ENCODE measurements at regions not wholly inside any gene's neighbourhood (a gene's known extent, or its start where the extent isn't known, plus 50 kb on each side); places are given as distances from the start of the nearest gene placed in this dataset.

DNA sequence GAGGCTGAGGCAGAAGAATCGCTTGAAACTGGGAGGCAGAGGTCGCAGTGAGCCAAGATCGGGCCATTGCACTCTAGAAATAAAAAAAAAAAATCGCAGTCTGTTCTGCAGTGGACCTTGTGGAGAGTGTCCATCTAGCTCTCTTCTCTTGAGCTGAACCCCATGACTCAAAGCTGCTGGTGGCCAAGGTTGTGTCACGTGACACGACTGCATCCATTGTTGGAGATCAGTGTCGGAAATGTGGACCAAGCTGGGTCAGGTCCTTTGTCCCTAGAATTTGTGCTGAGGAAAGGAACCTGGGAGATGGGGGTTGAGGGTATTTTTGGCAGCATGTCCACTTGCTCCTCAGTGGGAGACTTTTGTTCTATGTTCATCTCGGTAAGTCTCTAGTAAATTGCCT lies 564.8 kb upstream of the CDH4 start:
- no peak overlapping the region for H4K5ac ChIP-seq (ENCODE audit: insufficient read length, low read depth, low read length)
- no peak overlapping the region for H3K9ac ChIP-seq (replicated peaks in 1 of 4; ENCODE audit: extremely low read depth in 1 of 4, low read depth in 3 of 4, low read length in 3 of 4)
- H2BK5ac ChIP-seq (ENCODE audit: low read depth, low read length) = no peak overlapping the region
- no peak overlapping the region for H2AFZ ChIP-seq (ENCODE audit: low read length)
- no peaks in the 10 kb centered on the region for H3K79me1 ChIP-seq (ENCODE audit: low read depth, low read length)
- 88% methylated on average over 7 of the region's 8 CpGs; no CpG with 5 or more reads in 1 of the 2 experiments for WGBS, 2 experiments (ENCODE audit: extremely low coverage in 1 of 2, insufficient coverage in 1 of 2, insufficient read length in 1 of 2, insufficient replicate concordance in 2 of 2, low coverage in 1 of 2, low lambda C conversion rate in 2 of 2, missing lambda C conversion rate in 1 of 2)
- H3K4me1 ChIP-seq (replicated peaks in 1 of 4; ENCODE audit: control insufficient read depth in 3 of 4, insufficient read depth in 4 of 4, low read length in 3 of 4) = peaks cover 0 to 3% (median 2%) of the 10 kb centered on the region in 4 experiments; a peak in 5 of 7 replicates
- H4K8ac ChIP-seq (ENCODE audit: extremely low read depth, insufficient read depth, low read length) = no peak overlapping the region
- no peak overlapping the region for H2BK15ac ChIP-seq (ENCODE audit: low read length)
- H2BK12ac ChIP-seq (ENCODE audit: low read depth, low read length) = peak overlapping the region; percentile 68; the same call in 1 of the 2 replicates
- ChIA-PET CTCF (ENCODE audit: partially characterized antibody) (interaction anchor here (0.7 kb wide), 1 partner anchor 17 kb away, joined by 3 read pairs; no protein-coding TSS in a partner anchor), POLR2A (ENCODE audit: partially characterized antibody) (no interaction called here)
- no peak overlapping the region for H3K23ac ChIP-seq (ENCODE audit: insufficient read length)
- no peaks in the 10 kb centered on the region for H4K20me1 ChIP-seq (replicated peaks in 1 of 2; ENCODE audit: control insufficient read depth in 1 of 2, insufficient read depth in 2 of 2, low read length in 2 of 2)
- no peak overlapping the region for H3K4me2 ChIP-seq (ENCODE audit: insufficient read depth in 1 of 2, low read depth in 2 of 2, low read length in 2 of 2)
- no peak overlapping the region; the same call in 1 of the 2 replicates for H2AK5ac ChIP-seq (ENCODE audit: low read depth, low read length)
- H3K4ac ChIP-seq (replicated peaks; ENCODE audit: insufficient read length, low read depth, low read length) = no peak overlapping the region
- H3K4me3 ChIP-seq (ENCODE audit: extremely low read depth in 1 of 4, insufficient read depth in 2 of 4, low read depth in 3 of 4, low read length in 4 of 4) = no peak overlapping the region
- H2BK20ac ChIP-seq (ENCODE audit: low read length) = peak overlapping the region; percentile 66; the same call in 1 of the 2 replicates
- no peaks in the 10 kb centered on the region for H3K36me3 ChIP-seq (ENCODE audit: control insufficient read depth in 2 of 4, insufficient read depth in 4 of 4, low read length in 3 of 4)
- no peak overlapping the region for H3K56ac ChIP-seq (replicated peaks; ENCODE audit: insufficient read length, low read depth, low read length)
- no peak for FAIRE-seq
- H4K91ac ChIP-seq (replicated peaks; ENCODE audit: insufficient read length, low read length) = no peak overlapping the region
- DNase-seq (ENCODE audit: low read depth in 1 of 2, low spot score in 2 of 2) = no peak
- H3K27me3 ChIP-seq (replicated peaks in 1 of 4; ENCODE audit: control insufficient read depth in 3 of 4, extremely low read depth in 1 of 4, insufficient read depth in 3 of 4, low read length in 3 of 4) = no peaks in the 10 kb centered on the region; a peak in 2 of 7 replicates
- no peak overlapping the region for H2BK120ac ChIP-seq (replicated peaks; ENCODE audit: low read depth, low read length)
- H3K23me2 ChIP-seq (ENCODE audit: low read depth, low read length) = no peaks in the 10 kb centered on the region
- no peaks in the 10 kb centered on the region for H3K79me2 ChIP-seq (ENCODE audit: control insufficient read depth in 1 of 2, insufficient read depth in 2 of 2, low read length in 2 of 2)
- H3K9me3 ChIP-seq (ENCODE audit: insufficient read depth in 2 of 2, low read depth in 1 of 2, low read length in 1 of 2) = no peaks in the 10 kb centered on the region
- H3K14ac ChIP-seq (ENCODE audit: insufficient read length) = no peak overlapping the region
- no peak overlapping the region for H3K27ac ChIP-seq (ENCODE audit: low read depth, low read length)
- TF ChIP-seq MAFK (IDR thresholded peaks at IDR 0.05; ENCODE audit: low read depth, low read length) = no peak
- TF ChIP-seq CBX5 (IDR thresholded peaks at IDR 0.05; ENCODE audit: low read depth, low read length) = no peak
- no peak for TF ChIP-seq TEAD4 (IDR thresholded peaks at IDR 0.05; ENCODE audit: low read depth, low read length)
- H3K18ac ChIP-seq (ENCODE audit: extremely low read depth, low read length) = no peak overlapping the region

Measured in H1 (cell line).